ENCODE measurements at regions not wholly inside any gene's neighbourhood (a gene's known extent, or its start where the extent isn't known, plus 50 kb on each side); places are given as distances from the start of the nearest gene placed in this dataset.

GRCh38 chr4:18973296-18973695 lies 951.7 kb upstream of the LCORL start:
- no peak overlapping the region for H2AFZ ChIP-seq (ENCODE audit: control insufficient read depth, low read depth, low read length)
- H3K27ac ChIP-seq (ENCODE audit: control insufficient read depth, insufficient read depth), result no peak overlapping the region
- no peak overlapping the region for H3K4me2 ChIP-seq (ENCODE audit: control insufficient read depth, insufficient read depth)
- ChIA-PET CTCF (no interaction called here), RAD21 (ENCODE audit: unreplicated experiment) (no interaction called here), POLR2A (no interaction called here), SMC1A (ENCODE audit: uncharacterized antibody, unreplicated experiment) (interaction anchor here (0.8 kb wide), 1 partner anchor 34 kb away, joined by 3 read pairs; no protein-coding TSS in a partner anchor)
- no peaks in the 10 kb centered on the region for H3K27me3 ChIP-seq (replicated peaks in 1 of 2; ENCODE audit: control insufficient read depth in 2 of 2, insufficient read depth in 2 of 2, low read length in 1 of 2)
- no peaks in the 10 kb centered on the region for H3K36me3 ChIP-seq (ENCODE audit: control insufficient read depth in 2 of 2, insufficient read depth in 2 of 2, low read length in 1 of 2)
- in situ Hi-C loops (cut with MboI), result no loop called here
- DNase-seq (ENCODE audit: low read depth, low spot score) (no peak), FAIRE-seq (no peak), ATAC-seq (no peak)
- no peaks in the 10 kb centered on the region for H3K4me1 ChIP-seq (ENCODE audit: control insufficient read depth, insufficient read depth, low read length)
- no peak overlapping the region for H3K9ac ChIP-seq (ENCODE audit: control insufficient read depth, insufficient read depth, low read length)
- WGBS (ENCODE audit: insufficient coverage, insufficient replicate concordance, low lambda C conversion rate, missing lambda C conversion rate), result 0% methylated on average over 1 of the region's 1 CpG
- no peaks in the 10 kb centered on the region for H3K79me2 ChIP-seq (ENCODE audit: control insufficient read depth, insufficient read depth, low read length)
- H3K9me3 ChIP-seq (replicated peaks; ENCODE audit: control insufficient read depth, insufficient read depth, low read length), result no peaks in the 10 kb centered on the region; the same call in 2 of the 3 replicates
- intact Hi-C loops (cut with micrococcal nuclease; ENCODE audit: unreplicated experiment), result no loop called here
- H4K20me1 ChIP-seq (ENCODE audit: control insufficient read depth, insufficient read depth), result no peaks in the 10 kb centered on the region
- no peak overlapping the region for H3K4me3 ChIP-seq
- BruUV-seq (replicated peaks), result no TSS peak
- TF ChIP-seq MYB (IDR thresholded peaks at IDR 0.05; ENCODE audit: borderline replicate concordance, low read depth, low read length), result no peak
- TF ChIP-seq CHD4 (IDR thresholded peaks at IDR 0.05), result no peak
- TF ChIP-seq BACH1 (IDR thresholded peaks at IDR 0.05; ENCODE audit: borderline replicate concordance), result no peak
- no peak for TF ChIP-seq PML (IDR thresholded peaks at IDR 0.05; ENCODE audit: low read length)
- TF ChIP-seq ZZZ3 (IDR thresholded peaks at IDR 0.05; ENCODE audit: control insufficient read depth, insufficient read length, low read depth), result no peak
- TF ChIP-seq RUNX3 (IDR thresholded peaks at IDR 0.05; ENCODE audit: low read length), result no peak
- no peak for TF ChIP-seq JUND (IDR thresholded peaks at IDR 0.05; ENCODE audit: low read depth, low read length)
- TF ChIP-seq ZNF217 (IDR thresholded peaks at IDR 0.05), result no peak
- no peak for TF ChIP-seq POLR2AphosphoS2 (IDR thresholded peaks at IDR 0.05; ENCODE audit: low read depth, low read length)
- no peak for TF ChIP-seq ZBTB4 (CRISPR knock-in tag; IDR thresholded peaks at IDR 0.05)
- TF ChIP-seq BRCA1 (IDR thresholded peaks at IDR 0.05; ENCODE audit: low read depth, low read length), result no peak
- TF ChIP-seq MEF2B (IDR thresholded peaks at IDR 0.05; ENCODE audit: partially characterized antibody, poor library complexity, severe bottlenecking), result no peak

Measured in GM12878 (cell line).